ENCODE measurements at regions not wholly inside any gene's neighbourhood (a gene's known extent, or its start where the extent isn't known, plus 50 kb on each side); places are given as distances from the start of the nearest gene placed in this dataset.

DNA sequence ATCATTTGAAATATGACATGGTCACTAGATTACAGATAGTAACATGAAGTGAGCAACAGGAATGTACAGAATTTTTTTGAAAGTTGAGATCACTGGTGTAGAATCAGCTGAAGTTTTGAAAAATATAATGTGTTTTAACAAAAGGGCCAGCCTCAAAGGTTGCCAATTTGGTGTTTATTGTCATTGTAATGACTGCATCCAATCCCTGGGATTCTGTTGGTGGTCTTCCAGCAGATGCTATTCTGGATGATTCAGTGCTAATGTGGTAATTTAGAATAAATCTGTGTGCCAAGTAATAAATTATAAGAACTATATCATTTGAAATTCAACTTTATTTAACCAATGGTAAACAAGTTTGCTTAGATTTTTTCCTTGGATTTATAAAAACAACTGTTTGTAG, 436.4 kb upstream of the PKN2 start:
- no peaks in the 10 kb centered on the region for H3K36me3 ChIP-seq (ENCODE audit: control insufficient read depth in 5 of 5, insufficient read depth in 5 of 5, low read length in 5 of 5)
- H3K27ac ChIP-seq (ENCODE audit: low read depth, low read length), result no peak overlapping the region
- H3K9ac ChIP-seq (ENCODE audit: low read length in 5 of 5), result no peak overlapping the region
- peaks cover 0 to 2% (median 0%) of the 10 kb centered on the region in 5 donors for H3K9me3 ChIP-seq (ENCODE audit: control insufficient read depth in 5 of 5, low read length in 5 of 5)
- no peak overlapping the region for H3K4me3 ChIP-seq (ENCODE audit: low read depth in 1 of 5, low read length in 5 of 5)
- H3K4me1 ChIP-seq (ENCODE audit: control insufficient read depth in 5 of 5, insufficient read depth in 5 of 5, low read length in 5 of 5), result no peaks in the 10 kb centered on the region
- H3K27me3 ChIP-seq (ENCODE audit: control insufficient read depth in 5 of 5, insufficient read depth in 4 of 5, low read length in 5 of 5), result no peaks in the 10 kb centered on the region

DNA sequence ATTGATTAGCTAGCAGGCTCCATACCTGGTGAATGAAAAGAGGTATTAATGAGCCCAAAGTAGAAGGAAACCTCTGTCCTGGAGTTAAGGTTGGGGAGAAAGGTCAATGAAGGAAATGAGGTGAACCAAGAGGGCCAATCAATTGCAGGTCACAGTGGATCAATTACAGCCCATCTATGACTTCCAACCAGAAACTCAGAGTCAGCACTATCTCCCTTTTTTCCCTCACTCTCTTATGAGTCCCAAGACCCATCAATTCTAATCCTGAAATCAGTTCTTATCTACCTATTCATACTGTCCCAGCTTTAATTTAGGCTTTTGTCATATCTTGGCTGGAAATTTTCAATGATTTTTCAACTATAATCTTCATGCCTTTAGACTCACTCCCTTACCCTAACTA, 433.2 kb upstream of the PKN2 start:
- no peaks in the 10 kb centered on the region for H3K27me3 ChIP-seq (ENCODE audit: control insufficient read depth in 5 of 5, insufficient read depth in 4 of 5, low read length in 5 of 5)
- H3K27ac ChIP-seq (ENCODE audit: low read depth, low read length), result no peak overlapping the region
- no peaks in the 10 kb centered on the region for H3K4me1 ChIP-seq (ENCODE audit: control insufficient read depth in 5 of 5, insufficient read depth in 5 of 5, low read length in 5 of 5)
- no peaks in the 10 kb centered on the region for H3K9me3 ChIP-seq (ENCODE audit: control insufficient read depth in 5 of 5, low read length in 5 of 5)
- no peak overlapping the region for H3K9ac ChIP-seq (ENCODE audit: low read length in 5 of 5)
- H3K36me3 ChIP-seq (ENCODE audit: control insufficient read depth in 5 of 5, insufficient read depth in 5 of 5, low read length in 5 of 5), result no peaks in the 10 kb centered on the region
- no peak overlapping the region for H3K4me3 ChIP-seq (ENCODE audit: low read depth in 1 of 5, low read length in 5 of 5)

DNA sequence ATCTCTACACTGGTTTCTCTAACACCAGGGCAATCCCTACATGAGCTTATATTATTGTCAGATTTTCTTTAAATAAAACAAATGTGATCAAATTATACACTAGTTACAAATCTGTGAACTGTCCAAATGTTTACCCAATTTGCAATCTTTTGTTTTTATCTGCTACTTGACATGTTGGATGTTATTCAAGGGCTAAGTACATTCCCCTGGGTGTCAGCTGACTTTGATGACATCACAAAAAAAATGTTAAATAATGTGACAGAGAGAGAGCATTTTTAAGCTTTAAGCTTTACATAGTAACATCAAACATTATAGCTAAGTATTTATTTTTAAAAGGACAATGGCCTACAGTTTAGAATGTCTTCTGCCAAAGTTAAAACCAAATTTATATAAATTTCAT, 431.3 kb upstream of the PKN2 start:
- Histone ChIP-seq H3K4me3 (ENCODE audit: low read depth in 1 of 5, low read length in 5 of 5) (no peak overlapping the region), H3K36me3 (ENCODE audit: control insufficient read depth in 5 of 5, insufficient read depth in 5 of 5, low read length in 5 of 5) (no peaks in the 10 kb centered on the region), H3K4me1 (ENCODE audit: control insufficient read depth in 5 of 5, insufficient read depth in 5 of 5, low read length in 5 of 5) (no peaks in the 10 kb centered on the region), H3K27me3 (ENCODE audit: control insufficient read depth in 5 of 5, insufficient read depth in 4 of 5, low read length in 5 of 5) (no peaks in the 10 kb centered on the region), H3K27ac (ENCODE audit: low read depth, low read length) (no peak overlapping the region), H3K9me3 (ENCODE audit: control insufficient read depth in 5 of 5, low read length in 5 of 5) (no peaks in the 10 kb centered on the region), H3K9ac (ENCODE audit: low read length in 5 of 5) (no peak overlapping the region)

DNA sequence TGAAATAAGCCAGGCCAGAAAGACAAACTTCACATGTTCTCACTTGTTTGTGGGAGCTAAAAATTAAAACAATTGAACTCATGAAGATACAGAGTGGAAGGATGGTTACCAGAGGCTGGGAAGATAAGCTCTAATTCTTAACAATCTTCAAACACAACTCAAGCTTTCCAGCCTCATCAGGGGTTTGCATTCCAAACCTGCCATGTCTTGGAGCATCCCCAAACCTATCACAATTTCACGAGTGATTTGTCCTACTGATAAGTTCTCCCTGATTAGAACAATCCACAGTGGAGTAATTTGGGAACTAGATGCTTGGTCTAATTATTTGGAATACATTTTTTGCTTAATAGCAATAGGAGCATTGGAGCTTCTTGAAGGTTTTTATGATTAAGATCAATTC, 418.5 kb upstream of the PKN2 start:
- H3K27ac ChIP-seq (ENCODE audit: low read depth, low read length), result no peak overlapping the region
- no peak overlapping the region for H3K9ac ChIP-seq (ENCODE audit: low read length in 5 of 5)
- no peaks in the 10 kb centered on the region for H3K4me1 ChIP-seq (ENCODE audit: control insufficient read depth in 5 of 5, insufficient read depth in 5 of 5, low read length in 5 of 5)
- no peaks in the 10 kb centered on the region for H3K36me3 ChIP-seq (ENCODE audit: control insufficient read depth in 5 of 5, insufficient read depth in 5 of 5, low read length in 5 of 5)
- no peaks in the 10 kb centered on the region for H3K27me3 ChIP-seq (ENCODE audit: control insufficient read depth in 5 of 5, insufficient read depth in 4 of 5, low read length in 5 of 5)
- H3K9me3 ChIP-seq (ENCODE audit: control insufficient read depth in 5 of 5, low read length in 5 of 5), result no peaks in the 10 kb centered on the region
- no peak overlapping the region for H3K4me3 ChIP-seq (ENCODE audit: low read depth in 1 of 5, low read length in 5 of 5)

DNA sequence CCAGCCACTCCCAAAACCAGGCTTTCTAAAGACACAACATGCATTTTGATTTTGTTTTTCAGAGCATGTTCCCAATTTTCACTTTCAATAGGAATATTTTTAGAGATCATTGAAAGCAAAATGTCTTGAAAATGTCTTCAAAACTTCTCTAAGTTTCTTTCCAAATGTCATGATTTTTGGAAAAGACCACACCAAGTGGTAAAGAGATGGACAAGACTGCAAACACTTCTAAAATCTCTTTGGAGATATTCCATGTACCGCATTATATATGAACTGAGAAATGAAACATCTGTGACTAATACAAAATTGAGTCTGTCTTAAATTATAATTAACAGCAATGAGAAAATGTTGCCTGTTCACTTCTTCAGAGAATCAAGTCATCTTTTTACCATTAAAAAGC, 418.0 kb upstream of the PKN2 start:
- Histone ChIP-seq H3K27me3 (ENCODE audit: control insufficient read depth in 5 of 5, insufficient read depth in 4 of 5, low read length in 5 of 5) (no peaks in the 10 kb centered on the region), H3K36me3 (ENCODE audit: control insufficient read depth in 5 of 5, insufficient read depth in 5 of 5, low read length in 5 of 5) (no peaks in the 10 kb centered on the region), H3K4me3 (ENCODE audit: low read depth in 1 of 5, low read length in 5 of 5) (no peak overlapping the region), H3K27ac (ENCODE audit: low read depth, low read length) (no peak overlapping the region), H3K9me3 (ENCODE audit: control insufficient read depth in 5 of 5, low read length in 5 of 5) (no peaks in the 10 kb centered on the region), H3K9ac (ENCODE audit: low read length in 5 of 5) (no peak overlapping the region), H3K4me1 (ENCODE audit: control insufficient read depth in 5 of 5, insufficient read depth in 5 of 5, low read length in 5 of 5) (no peaks in the 10 kb centered on the region)

DNA sequence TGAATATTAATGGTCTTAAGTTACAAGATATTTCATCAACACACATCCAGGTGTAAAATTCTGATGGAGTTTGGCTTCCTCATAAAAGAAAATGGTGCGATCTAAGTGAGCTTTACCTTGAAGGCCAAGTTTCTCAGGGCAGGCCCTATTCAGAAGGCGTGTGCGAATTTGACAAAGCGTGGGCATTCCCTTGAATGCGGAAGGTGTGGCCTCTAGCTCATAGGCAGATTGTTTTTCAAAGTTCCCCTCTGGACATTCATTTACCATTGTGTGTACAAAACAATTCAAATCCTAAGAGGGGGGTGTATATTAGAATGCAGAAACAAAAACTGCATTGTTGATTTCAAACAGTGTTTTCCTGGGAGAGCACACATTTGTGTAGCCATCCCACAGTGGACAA, 411.9 kb upstream of the PKN2 start:
- H3K9me3 ChIP-seq (ENCODE audit: control insufficient read depth in 5 of 5, low read length in 5 of 5), result no peaks in the 10 kb centered on the region
- H3K4me3 ChIP-seq (ENCODE audit: low read depth in 1 of 5, low read length in 5 of 5), result no peak overlapping the region
- H3K27me3 ChIP-seq (ENCODE audit: control insufficient read depth in 5 of 5, insufficient read depth in 4 of 5, low read length in 5 of 5), result no peaks in the 10 kb centered on the region
- H3K4me1 ChIP-seq (ENCODE audit: control insufficient read depth in 5 of 5, insufficient read depth in 5 of 5, low read length in 5 of 5), result no peaks in the 10 kb centered on the region
- no peak overlapping the region for H3K27ac ChIP-seq (ENCODE audit: low read depth, low read length)
- no peaks in the 10 kb centered on the region for H3K36me3 ChIP-seq (ENCODE audit: control insufficient read depth in 5 of 5, insufficient read depth in 5 of 5, low read length in 5 of 5)
- no peak overlapping the region for H3K9ac ChIP-seq (ENCODE audit: low read length in 5 of 5)

DNA sequence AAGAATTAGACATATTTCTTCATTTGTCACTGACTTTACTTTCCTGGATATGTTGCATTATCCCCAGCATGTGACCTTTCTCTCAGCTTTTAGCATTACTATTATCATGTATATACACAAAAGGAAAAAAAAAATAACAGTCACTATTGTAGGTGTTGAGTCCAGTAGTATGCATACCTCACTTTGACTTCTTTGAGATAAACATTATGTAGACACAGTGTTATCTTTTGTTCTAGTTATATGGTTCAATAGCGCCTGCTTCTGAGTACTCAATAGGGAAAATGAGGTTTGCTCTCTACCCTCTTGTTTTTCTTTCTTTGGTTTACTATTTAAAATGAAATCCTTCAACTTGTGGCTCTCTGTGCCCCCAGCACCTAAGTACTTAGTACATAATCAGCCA, 409.6 kb upstream of the PKN2 start:
- Histone ChIP-seq H3K36me3 (ENCODE audit: control insufficient read depth in 5 of 5, insufficient read depth in 5 of 5, low read length in 5 of 5) (no peaks in the 10 kb centered on the region), H3K9me3 (ENCODE audit: control insufficient read depth in 5 of 5, low read length in 5 of 5) (no peaks in the 10 kb centered on the region), H3K27ac (ENCODE audit: low read depth, low read length) (no peak overlapping the region), H3K9ac (ENCODE audit: low read length in 5 of 5) (no peak overlapping the region), H3K4me3 (ENCODE audit: low read depth in 1 of 5, low read length in 5 of 5) (no peak overlapping the region), H3K27me3 (ENCODE audit: control insufficient read depth in 5 of 5, insufficient read depth in 4 of 5, low read length in 5 of 5) (no peaks in the 10 kb centered on the region), H3K4me1 (ENCODE audit: control insufficient read depth in 5 of 5, insufficient read depth in 5 of 5, low read length in 5 of 5) (no peaks in the 10 kb centered on the region)

DNA sequence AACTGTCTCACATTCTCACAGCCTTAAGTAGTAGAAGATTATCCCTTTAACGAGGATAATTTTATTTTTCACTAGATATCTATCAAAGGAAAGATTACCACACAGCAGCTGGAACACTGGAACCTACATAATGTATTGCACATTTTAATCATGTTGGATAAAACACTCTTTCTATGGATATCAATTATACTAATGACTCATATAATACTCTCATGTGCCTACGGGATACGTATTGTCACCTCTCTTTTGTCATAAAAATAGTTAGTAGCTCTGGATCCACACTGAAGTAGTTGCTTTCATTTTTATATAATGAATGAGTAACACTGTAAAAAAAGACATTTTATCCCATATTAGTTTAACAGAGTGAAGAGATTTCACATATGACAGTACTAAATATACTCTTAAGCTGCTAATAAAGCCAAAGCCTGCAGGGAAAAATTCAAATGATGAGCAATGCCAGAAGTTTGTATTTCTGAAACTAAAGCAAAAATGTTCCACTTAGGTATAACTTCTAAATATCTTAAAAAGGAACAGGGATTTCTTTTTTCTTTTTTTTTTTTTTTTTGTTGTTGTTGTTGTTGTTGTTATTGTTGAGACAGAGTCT, 408.7 kb upstream of the PKN2 start:
- Histone ChIP-seq H3K9me3 (ENCODE audit: control insufficient read depth in 5 of 5, low read length in 5 of 5) (no peaks in the 10 kb centered on the region), H3K9ac (ENCODE audit: low read length in 5 of 5) (no peak overlapping the region), H3K27ac (ENCODE audit: low read depth, low read length) (no peak overlapping the region), H3K36me3 (ENCODE audit: control insufficient read depth in 5 of 5, insufficient read depth in 5 of 5, low read length in 5 of 5) (no peaks in the 10 kb centered on the region), H3K4me1 (ENCODE audit: control insufficient read depth in 5 of 5, insufficient read depth in 5 of 5, low read length in 5 of 5) (no peaks in the 10 kb centered on the region), H3K27me3 (ENCODE audit: control insufficient read depth in 5 of 5, insufficient read depth in 4 of 5, low read length in 5 of 5) (no peaks in the 10 kb centered on the region), H3K4me3 (ENCODE audit: low read depth in 1 of 5, low read length in 5 of 5) (no peak overlapping the region)

DNA sequence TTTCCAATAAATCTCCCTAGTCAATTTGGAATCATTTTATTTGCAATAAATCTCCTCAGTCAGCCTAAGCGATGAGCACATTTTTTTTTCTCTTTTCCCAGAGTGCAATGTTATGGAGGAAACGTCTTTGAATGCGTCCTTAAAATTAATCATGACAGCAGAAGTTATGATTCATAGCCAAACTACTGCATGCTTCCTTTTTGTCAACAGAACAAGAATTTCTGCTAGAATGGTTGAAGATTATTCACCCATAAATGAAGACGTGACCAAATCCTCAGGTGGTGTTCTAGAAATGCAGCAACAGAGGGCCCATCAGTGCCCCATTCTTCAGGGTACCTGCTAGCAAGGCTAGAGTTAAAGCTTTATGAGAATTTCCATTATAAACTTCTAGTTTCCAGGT, 407.9 kb upstream of the PKN2 start:
- Histone ChIP-seq H3K4me1 (ENCODE audit: control insufficient read depth in 5 of 5, insufficient read depth in 5 of 5, low read length in 5 of 5) (no peaks in the 10 kb centered on the region), H3K4me3 (ENCODE audit: low read depth in 1 of 5, low read length in 5 of 5) (no peak overlapping the region), H3K9ac (ENCODE audit: low read length in 5 of 5) (no peak overlapping the region), H3K27me3 (ENCODE audit: control insufficient read depth in 5 of 5, insufficient read depth in 4 of 5, low read length in 5 of 5) (no peaks in the 10 kb centered on the region), H3K9me3 (ENCODE audit: control insufficient read depth in 5 of 5, low read length in 5 of 5) (no peaks in the 10 kb centered on the region), H3K27ac (ENCODE audit: low read depth, low read length) (no peak overlapping the region), H3K36me3 (ENCODE audit: control insufficient read depth in 5 of 5, insufficient read depth in 5 of 5, low read length in 5 of 5) (no peaks in the 10 kb centered on the region)

DNA sequence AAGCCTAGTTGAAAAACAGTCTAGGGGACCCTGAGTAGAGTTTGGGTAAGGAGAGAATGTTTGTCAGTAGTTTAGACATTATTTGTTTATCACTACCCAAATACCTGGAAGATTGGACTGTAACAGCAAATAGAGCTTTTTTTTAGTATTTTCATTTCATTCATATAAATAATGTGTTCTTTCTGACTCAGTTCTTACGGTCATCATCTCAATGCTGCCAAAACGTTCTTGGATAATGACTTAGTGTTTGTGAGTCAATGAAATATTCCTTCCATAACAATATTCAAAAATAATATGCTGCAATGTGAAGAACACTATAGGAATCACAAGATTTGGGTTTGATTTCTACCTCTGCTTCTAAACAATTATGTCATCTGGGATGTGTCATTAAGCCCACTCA, 400.0 kb upstream of the PKN2 start:
- no peak overlapping the region for H3K4me3 ChIP-seq (ENCODE audit: low read depth in 1 of 5, low read length in 5 of 5)
- no peaks in the 10 kb centered on the region for H3K27me3 ChIP-seq (ENCODE audit: control insufficient read depth in 5 of 5, insufficient read depth in 4 of 5, low read length in 5 of 5)
- H3K9me3 ChIP-seq (ENCODE audit: control insufficient read depth in 5 of 5, low read length in 5 of 5), result no peaks in the 10 kb centered on the region
- H3K4me1 ChIP-seq (ENCODE audit: control insufficient read depth in 5 of 5, insufficient read depth in 5 of 5, low read length in 5 of 5), result peaks cover 0 to 8% (median 0%) of the 10 kb centered on the region in 5 donors
- no peaks in the 10 kb centered on the region for H3K36me3 ChIP-seq (ENCODE audit: control insufficient read depth in 5 of 5, insufficient read depth in 5 of 5, low read length in 5 of 5)
- H3K27ac ChIP-seq (ENCODE audit: low read depth, low read length), result no peak overlapping the region
- no peak overlapping the region for H3K9ac ChIP-seq (ENCODE audit: low read length in 5 of 5)

Measured in subcutaneous abdominal adipose tissue (tissue), 5 donors.